Right atrium auricular region (tissue), 2 donors: ENCODE measurements at regions not wholly inside any gene's neighbourhood (a gene's known extent, or its start where the extent isn't known, plus 50 kb on each side); places are given as distances from the start of the nearest gene placed in this dataset.

Experiments used
- DNase-seq: peaks from one replicate; pipeline ENCODE4 v3.0.0-alpha.2; 2019; ENCODE audit warnings: low spot score
- H3K27ac ChIP-seq, 2 donors: fragments of 200-600 bp; sonication (generic); 1 replicate in 1 of 2; 2 replicates in 1 of 2; pipeline ENCODE4 v1.5.1; 2016 to 2019
- H3K27me3 ChIP-seq, 2 donors: fragments of 200-600 bp; sonication (generic); one replicate each; pipeline versions ENCODE4 v1.5.1 to v1.6.0; 2017 to 2019
- H3K36me3 ChIP-seq: fragments of 200-600 bp; sonication (generic); one replicate; pipeline ENCODE4 v1.5.1; 2016
- H3K4me1 ChIP-seq, 2 donors: fragments of 200-600 bp; sonication (generic); one replicate each; pipeline versions ENCODE4 v1.5.1 to v1.6.0; 2017 to 2019
- H3K4me3 ChIP-seq, 2 donors: fragments of 200-600 bp; sonication (generic); 1 replicate in 1 of 2; 2 replicates in 1 of 2; pipeline ENCODE4 v1.5.1; 2017 to 2019; ENCODE audit warnings: mild to moderate bottlenecking in 1 of 2, moderate library complexity in 1 of 2
- H3K9me3 ChIP-seq, 2 donors: fragments of 200-600 bp; sonication (generic); one replicate each; pipeline ENCODE4 v1.5.1; 2019
- CTCF ChIP-seq, 2 donors: fragments of 200-600 bp; sonication (generic); IDR thresholded peaks; one replicate each; pipeline ENCODE4 v1.5.1; 2019; ENCODE audit warnings: antibody characterized with exemption in 2 of 2

GRCh38 chr6:11831653-11832052, 53.0 kb upstream of the ADTRP start:
- no peaks in the 10 kb centered on the region for H3K27me3 ChIP-seq
- DNase-seq: no peak
- H3K27ac ChIP-seq: no peak overlapping the region
- TF ChIP-seq CTCF (IDR thresholded peaks at IDR 0.05): no peak
- no peaks in the 10 kb centered on the region for H3K36me3 ChIP-seq
- H3K4me3 ChIP-seq: no peak overlapping the region
- no peaks in the 10 kb centered on the region for H3K9me3 ChIP-seq
- peaks cover 0 to 4% of the 10 kb centered on the region in 2 donors for H3K4me1 ChIP-seq

GRCh38 chr6:11830520-11830919, 51.9 kb upstream of the ADTRP start:
- Histone ChIP-seq H3K4me1 (peaks cover 0 to 4% of the 10 kb centered on the region in 2 donors), H3K9me3 (no peaks in the 10 kb centered on the region), H3K36me3 (no peaks in the 10 kb centered on the region), H3K4me3 (no peak overlapping the region), H3K27me3 (no peaks in the 10 kb centered on the region), H3K27ac (no peak overlapping the region)
- DNase-seq: no peak
- TF ChIP-seq CTCF (IDR thresholded peaks at IDR 0.05): no peak

GRCh38 chr6:11830105-11830504, 51.5 kb upstream of the ADTRP start:
- Histone ChIP-seq H3K36me3 (no peaks in the 10 kb centered on the region), H3K27me3 (no peaks in the 10 kb centered on the region), H3K27ac (no peak overlapping the region), H3K4me3 (no peak overlapping the region), H3K9me3 (no peaks in the 10 kb centered on the region), H3K4me1 (peaks cover 0 to under 1% of the 10 kb centered on the region in 2 donors)
- DNase-seq: no peak
- no peak for TF ChIP-seq CTCF (IDR thresholded peaks at IDR 0.05)

- H3K4me3 ChIP-seq: no peak overlapping the region
- H3K4me1 ChIP-seq: no peaks in the 10 kb centered on the region
- TF ChIP-seq CTCF (IDR thresholded peaks at IDR 0.05): no peak
- no peak overlapping the region for H3K27ac ChIP-seq
- H3K27me3 ChIP-seq: no peaks in the 10 kb centered on the region
- no peak for DNase-seq
- no peaks in the 10 kb centered on the region for H3K36me3 ChIP-seq
- no peaks in the 10 kb centered on the region for H3K9me3 ChIP-seq
Measured at GRCh38 chr6:11828262-11828870, 49.8 kb upstream of the ADTRP start.
